Posterior vena cava (tissue), 2 donors: ENCODE measurements at regions not wholly inside any gene's neighbourhood (a gene's known extent, or its start where the extent isn't known, plus 50 kb on each side); places are given as distances from the start of the nearest gene placed in this dataset.
"Not testable (repeated sequence)": the region's sequence is repeated elsewhere in the genome, so short reads cannot be mapped to it uniquely, and the experiment has no call there.

ENCODE experiments used
- DNase-seq: peaks from one replicate; pipeline ENCODE4 v3.0.0-alpha.2; 2020; ENCODE audit warnings: low spot score
- intact Hi-C, 2 donors: fragments of 100-400 bp; cut with DNase I; formaldehyde crosslinking; loops; one replicate each; pipeline versions ENCODE4 v1.14.1 to v1.14.2; 2022 to 2023
- donor health status: DM: yes; HTN: yes; CAD: no.
- donor health status: DM: yes; HTN: yes; CAD: no.

- DNase-seq = no peak
- intact Hi-C loops = no loop called here
These were observed 780.5 kb upstream of the CDH9 start for GRCh38 chr5:27818888-27819287.

- intact Hi-C loops = no loop called here
- no peak for DNase-seq
These were observed 776.6 kb upstream of the CDH9 start for GRCh38 chr5:27814983-27815382.

GRCh38 chr5:27814286-27814685, 775.9 kb upstream of the CDH9 start:
- no peak for DNase-seq
- intact Hi-C loops = no loop called here

- no peak for DNase-seq
- intact Hi-C loops = no loop called here
These were observed 772.1 kb upstream of the CDH9 start for GRCh38 chr5:27810458-27810857.

- intact Hi-C loops = no loop called here
- DNase-seq = no peak
These were observed 758.8 kb upstream of the CDH9 start for GRCh38 chr5:27797220-27797619.

- no peak for DNase-seq
- intact Hi-C loops = no loop called here
These were observed 749.8 kb upstream of the CDH9 start for GRCh38 chr5:27788184-27788583.

GRCh38 chr5:27784317-27784716, 745.9 kb upstream of the CDH9 start:
- intact Hi-C loops = no loop called here
- DNase-seq = no peak

- DNase-seq = no peak
- intact Hi-C loops = no loop called here
These were observed 739.7 kb upstream of the CDH9 start for GRCh38 chr5:27778121-27778520.

- intact Hi-C loops = no loop called here
- DNase-seq = no peak
These were observed 735.2 kb upstream of the CDH9 start for GRCh38 chr5:27773636-27774035.

- intact Hi-C loops = no loop called here
- no peak for DNase-seq
These were observed 734.8 kb upstream of the CDH9 start for GRCh38 chr5:27773166-27773565.

- intact Hi-C loops = no loop called here
- no peak for DNase-seq
These were observed 731.5 kb upstream of the CDH9 start for GRCh38 chr5:27769748-27770402.

- DNase-seq = no peak
- intact Hi-C loops = no loop called here
These were observed 710.5 kb upstream of the CDH9 start for GRCh38 chr5:27748847-27749246.

- DNase-seq, intact Hi-C loops: not testable (repeated sequence)
These were observed 705.1 kb upstream of the CDH9 start for GRCh38 chr5:27743383-27743979.

GRCh38 chr5:27742805-27743204, 704.4 kb upstream of the CDH9 start:
- DNase-seq = no peak
- intact Hi-C loops = no loop called here

GRCh38 chr5:27734838-27735237, 696.5 kb upstream of the CDH9 start:
- intact Hi-C loops = no loop called here
- no peak for DNase-seq

GRCh38 chr5:27733237-27733636, 694.9 kb upstream of the CDH9 start:
- no peak for DNase-seq
- intact Hi-C loops = no loop called here

GRCh38 chr5:27727254-27727653, 688.9 kb upstream of the CDH9 start:
- intact Hi-C loops = no loop called here
- no peak for DNase-seq

- DNase-seq = no peak
- intact Hi-C loops = no loop called here
These were observed 684.0 kb upstream of the CDH9 start for GRCh38 chr5:27722337-27722736.

GRCh38 chr5:27708534-27708933, 670.1 kb upstream of the CDH9 start:
- no peak for DNase-seq
- intact Hi-C loops = no loop called here

GRCh38 chr5:27706832-27707231, 668.4 kb upstream of the CDH9 start:
- DNase-seq = no peak
- intact Hi-C loops = no loop called here

GRCh38 chr5:27705661-27706060, 667.3 kb upstream of the CDH9 start:
- intact Hi-C loops = no loop called here
- DNase-seq = no peak
